Neural progenitor cell (in vitro differentiated cells): ENCODE measurements at regions not wholly inside any gene's neighbourhood (a gene's known extent, or its start where the extent isn't known, plus 50 kb on each side); places are given as distances from the start of the nearest gene placed in this dataset.

Experiments used
- DNase-seq: peaks from one replicate; pipeline ENCODE4 v3.0.0-alpha.2; 2016; ENCODE audit warnings: low spot score
- H2AFZ ChIP-seq: fragments of 200-600 bp; sonication (generic); replicated peaks from 2 replicates; pipeline ENCODE4 v1.6.1; 2016; ENCODE audit warnings: antibody characterized with exemption
- H3F3A ChIP-seq: fragments of 200-600 bp; sonication (generic); 2 replicates; pipeline ENCODE4 v1.6.1; 2016; ENCODE audit warnings: antibody characterized with exemption, low read depth
- H3K27ac ChIP-seq: fragments of 200-600 bp; sonication (generic); 2 replicates; pipeline ENCODE4 v1.5.1; 2016; ENCODE audit warnings: mild to moderate bottlenecking
- H3K27me3 ChIP-seq: fragments of 200-600 bp; sonication (generic); 2 replicates; pipeline ENCODE4 v1.6.1; 2016; ENCODE audit warnings: mild to moderate bottlenecking, moderate library complexity
- H3K36me3 ChIP-seq: fragments of 200-600 bp; sonication (generic); 2 replicates; pipeline ENCODE4 v1.5.1; 2016
- H3K4me1 ChIP-seq: fragments of 200-600 bp; sonication (generic); 2 replicates; pipeline ENCODE4 v1.6.1; 2016; ENCODE audit warnings: mixed run types
- H3K4me2 ChIP-seq: fragments of 200-600 bp; sonication (generic); 2 replicates; pipeline ENCODE4 v1.6.1; 2016
- H3K4me3 ChIP-seq: fragments of 200-600 bp; sonication (generic); 2 replicates; pipeline ENCODE4 v1.5.1; 2016
- H3K79me2 ChIP-seq: fragments of 200-600 bp; sonication (generic); 2 replicates; pipeline ENCODE4 v1.6.1; 2016; ENCODE audit warnings: low read depth
- H3K9ac ChIP-seq: fragments of 200-600 bp; sonication (generic); 2 replicates; pipeline ENCODE4 v1.6.1; 2016
- H3K9me3 ChIP-seq: fragments of 200-600 bp; sonication (generic); 2 replicates; pipeline ENCODE4 v1.5.1; 2016; ENCODE audit warnings: low read depth
- H4K20me1 ChIP-seq: fragments of 200-600 bp; sonication (generic); 2 replicates; pipeline ENCODE4 v1.6.1; 2016; ENCODE audit warnings: low read depth
- H3K27ac Mint-ChIP-seq: 3 replicates; pipeline ENCODE4 v1.8.0; 2021; ENCODE audit warnings: mixed read lengths
- H3K27me3 Mint-ChIP-seq: 2 replicates; pipeline ENCODE4 v1.8.0; 2022; ENCODE audit warnings: low read depth, mild to moderate bottlenecking, inconsistent platforms, moderate library complexity, mixed read lengths; ENCODE audit not compliant: insufficient read depth
- H3K36me3 Mint-ChIP-seq: 3 replicates; pipeline ENCODE4 v1.8.0; 2021; ENCODE audit warnings: mixed read lengths
- H3K4me1 Mint-ChIP-seq: 3 replicates; pipeline ENCODE4 v1.8.0; 2021; ENCODE audit warnings: mixed read lengths
- H3K4me3 Mint-ChIP-seq: 3 replicates; pipeline ENCODE4 v1.8.0; 2021; ENCODE audit warnings: mild to moderate bottlenecking, moderate library complexity, mixed read lengths
- H3K9me3 Mint-ChIP-seq: 3 replicates; pipeline ENCODE4 v1.8.0; 2020; ENCODE audit warnings: mixed read lengths
- EZH2 ChIP-seq: fragments of 200-600 bp; sonication (generic); IDR thresholded peaks from 2 replicates; pipeline ENCODE4 v1.6.1; 2017; ENCODE audit warnings: antibody characterized with exemption, mild to moderate bottlenecking, moderate library complexity
- EZH2phosphoT487 ChIP-seq: fragments of 200-600 bp; sonication (generic); IDR thresholded peaks from 2 replicates; pipeline ENCODE4 v1.6.1; 2017; ENCODE audit warnings: antibody characterized with exemption
- TF ChIP-seq, protein P1 (sequence below): fragments of 200-600 bp; sonication (generic); IDR thresholded peaks from 2 replicates; pipeline ENCODE4 v1.5.1; 2017; ENCODE audit warnings: antibody characterized with exemption, mild to moderate bottlenecking

DNA sequence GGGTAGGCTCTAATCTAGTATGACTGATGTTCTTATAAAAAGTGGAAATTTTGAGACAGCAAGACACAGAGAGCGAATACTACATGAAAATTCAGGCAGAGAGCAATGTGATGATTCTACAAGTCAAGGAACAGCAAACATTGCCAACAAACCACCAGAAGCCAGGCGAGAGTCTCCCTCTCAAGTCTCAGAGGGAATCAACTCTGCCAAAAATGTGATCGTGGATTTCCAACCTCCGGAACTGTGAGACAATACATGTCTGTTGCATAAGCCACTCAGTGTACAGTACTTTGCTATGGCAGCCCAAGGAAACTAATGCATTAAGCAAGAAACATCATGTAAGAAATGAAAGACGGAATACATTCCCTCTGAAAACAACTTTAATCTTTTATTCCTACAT is 52.1 kb upstream of the CCNG1 start:
- no peak for DNase-seq
- Mint-ChIP-seq H3K36me3 (no peaks in the 10 kb centered on the region), H3K4me3 (no peak overlapping the region), H3K4me1 (peaks cover 13% of the 10 kb centered on the region), H3K27me3 (no peaks in the 10 kb centered on the region), H3K27ac (no peak overlapping the region), H3K9me3 (peaks cover under 1% of the 10 kb centered on the region)
- no peaks in the 10 kb centered on the region for H3K27me3 ChIP-seq
- H3K36me3 ChIP-seq = no peaks in the 10 kb centered on the region
- H3F3A ChIP-seq = no peaks in the 10 kb centered on the region
- H3K4me1 ChIP-seq = no peaks in the 10 kb centered on the region
- H2AFZ ChIP-seq = no peak overlapping the region
- H3K9me3 ChIP-seq = no peaks in the 10 kb centered on the region
- TF ChIP-seq EZH2phosphoT487 = no peak
- TF ChIP-seq, protein P1, sequence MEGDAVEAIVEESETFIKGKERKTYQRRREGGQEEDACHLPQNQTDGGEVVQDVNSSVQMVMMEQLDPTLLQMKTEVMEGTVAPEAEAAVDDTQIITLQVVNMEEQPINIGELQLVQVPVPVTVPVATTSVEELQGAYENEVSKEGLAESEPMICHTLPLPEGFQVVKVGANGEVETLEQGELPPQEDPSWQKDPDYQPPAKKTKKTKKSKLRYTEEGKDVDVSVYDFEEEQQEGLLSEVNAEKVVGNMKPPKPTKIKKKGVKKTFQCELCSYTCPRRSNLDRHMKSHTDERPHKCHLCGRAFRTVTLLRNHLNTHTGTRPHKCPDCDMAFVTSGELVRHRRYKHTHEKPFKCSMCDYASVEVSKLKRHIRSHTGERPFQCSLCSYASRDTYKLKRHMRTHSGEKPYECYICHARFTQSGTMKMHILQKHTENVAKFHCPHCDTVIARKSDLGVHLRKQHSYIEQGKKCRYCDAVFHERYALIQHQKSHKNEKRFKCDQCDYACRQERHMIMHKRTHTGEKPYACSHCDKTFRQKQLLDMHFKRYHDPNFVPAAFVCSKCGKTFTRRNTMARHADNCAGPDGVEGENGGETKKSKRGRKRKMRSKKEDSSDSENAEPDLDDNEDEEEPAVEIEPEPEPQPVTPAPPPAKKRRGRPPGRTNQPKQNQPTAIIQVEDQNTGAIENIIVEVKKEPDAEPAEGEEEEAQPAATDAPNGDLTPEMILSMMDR = no peak
- TF ChIP-seq EZH2 = no peak
- no peak overlapping the region for H3K27ac ChIP-seq
- no peaks in the 10 kb centered on the region for H4K20me1 ChIP-seq
- no peak overlapping the region for H3K9ac ChIP-seq
- no peaks in the 10 kb centered on the region for H3K79me2 ChIP-seq
- H3K4me3 ChIP-seq = no peak overlapping the region
- H3K4me2 ChIP-seq = no peak overlapping the region

- Histone ChIP-seq H4K20me1 (no peaks in the 10 kb centered on the region), H3K36me3 (no peaks in the 10 kb centered on the region), H3F3A (no peaks in the 10 kb centered on the region), H3K27ac (no peak overlapping the region), H2AFZ (no peak overlapping the region), H3K9ac (no peak overlapping the region), H3K9me3 (no peaks in the 10 kb centered on the region), H3K79me2 (no peaks in the 10 kb centered on the region), H3K27me3 (no peaks in the 10 kb centered on the region), H3K4me3 (no peak overlapping the region), H3K4me2 (no peak overlapping the region), H3K4me1 (no peaks in the 10 kb centered on the region)
- H3K9me3 Mint-ChIP-seq = peaks cover 4% of the 10 kb centered on the region
- TF ChIP-seq, protein P1 = no peak
- TF ChIP-seq EZH2 (no peak), EZH2phosphoT487 (no peak)
- H3K27ac Mint-ChIP-seq = no peak overlapping the region
- no peaks in the 10 kb centered on the region for H3K36me3 Mint-ChIP-seq
- no peak for DNase-seq
- no peak overlapping the region for H3K4me3 Mint-ChIP-seq
- no peaks in the 10 kb centered on the region for H3K27me3 Mint-ChIP-seq
- H3K4me1 Mint-ChIP-seq = peaks cover 13% of the 10 kb centered on the region
Observed at GRCh38 chr5:163385824-163386223, 51.6 kb upstream of the CCNG1 start.

DNA sequence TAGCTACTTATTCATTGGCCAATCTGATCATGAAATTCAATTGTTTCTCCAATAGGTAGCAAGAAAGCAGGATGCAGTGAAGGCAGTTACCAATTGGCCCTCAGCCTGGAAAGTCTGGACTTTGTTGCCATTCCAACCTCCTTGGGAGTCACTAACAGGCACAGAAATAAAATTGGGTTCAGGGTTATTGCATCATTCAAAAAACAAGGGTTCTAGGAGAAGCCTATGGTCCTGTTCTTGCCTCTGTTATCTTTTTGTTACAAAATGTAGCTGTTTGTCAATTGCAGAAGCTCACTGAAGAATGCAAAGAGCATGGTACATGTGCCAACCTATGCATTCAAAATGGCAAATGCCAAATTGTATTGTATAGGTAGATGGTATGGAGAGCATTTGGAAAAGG is 51.0 kb upstream of the CCNG1 start:
- TF ChIP-seq, protein P1 = no peak
- no peak for TF ChIP-seq EZH2phosphoT487
- no peak for TF ChIP-seq EZH2
- no peaks in the 10 kb centered on the region for H3F3A ChIP-seq
- H3K4me3 ChIP-seq = no peak overlapping the region
- Mint-ChIP-seq H3K4me1 (peaks cover 13% of the 10 kb centered on the region), H3K27ac (no peak overlapping the region), H3K27me3 (no peaks in the 10 kb centered on the region), H3K9me3 (peaks cover 4% of the 10 kb centered on the region), H3K4me3 (no peak overlapping the region), H3K36me3 (no peaks in the 10 kb centered on the region)
- H3K36me3 ChIP-seq = no peaks in the 10 kb centered on the region
- no peaks in the 10 kb centered on the region for H3K27me3 ChIP-seq
- no peak overlapping the region for H3K9ac ChIP-seq
- no peaks in the 10 kb centered on the region for H4K20me1 ChIP-seq
- no peak overlapping the region for H3K27ac ChIP-seq
- H2AFZ ChIP-seq = no peak overlapping the region
- DNase-seq = no peak
- no peaks in the 10 kb centered on the region for H3K79me2 ChIP-seq
- no peak overlapping the region for H3K4me2 ChIP-seq
- no peaks in the 10 kb centered on the region for H3K9me3 ChIP-seq
- H3K4me1 ChIP-seq = no peaks in the 10 kb centered on the region
